Motor neuron (in vitro differentiated cells): ENCODE measurements at regions not wholly inside any gene's neighbourhood (a gene's known extent, or its start where the extent isn't known, plus 50 kb on each side); places are given as distances from the start of the nearest gene placed in this dataset.

Source experiments
- ATAC-seq, 8 experiments: fragments of 200-7000 bp; cut with Tn5 transposase; replicated peaks in 6 of 8; 2 replicates each; pipeline ENCODE4 v1.8.0; 2021; ENCODE audit warnings: mild to moderate bottlenecking in 8 of 8, moderate library complexity in 8 of 8
- H3K27ac ChIP-seq, 2 donors: fragments of 250-450 bp; sonication (Bioruptor Pico); 2 replicates each; pipeline ENCODE4 v1.9.0; 2021; ENCODE audit warnings: antibody characterized with exemption in 2 of 2, mild to moderate bottlenecking in 2 of 2, moderate library complexity in 1 of 2
- H3K4me1 ChIP-seq, 2 donors: fragments of 250-450 bp; sonication (Bioruptor Pico); replicated peaks in 1 of 2; 2 replicates each; pipeline ENCODE4 v1.6.1; 2021; ENCODE audit warnings: antibody characterized with exemption in 2 of 2, mild to moderate bottlenecking in 2 of 2, moderate library complexity in 1 of 2
- H3K4me3 ChIP-seq, 5 donors: fragments of 250-450 bp; sonication (Bioruptor Pico); 2 replicates each; pipeline ENCODE4 v1.9.0; 2021; ENCODE audit warnings: antibody characterized with exemption in 5 of 5, mild to moderate bottlenecking in 5 of 5, moderate library complexity in 4 of 5
- WGBS, 10 experiments: fragments of 450-650 bp; shearing (Covaris generic); methylation state at CpG; one replicate each; pipeline ENCODE4 v1.0.0; 2022; 5-methylcytosine and 5-hydroxymethylcytosine counted together
- in situ Hi-C, 9 experiments: fragments of 400-800 bp; cut with MboI; loops; one replicate each; pipeline ENCODE4 v1.15.0; 2021; ENCODE audit warnings: low sequenced_read_pairs in 9 of 9, low pct_unique_long_range_greater_than_20kb in 2 of 9; ENCODE audit not compliant: unreplicated experiment in 9 of 9

DNA sequence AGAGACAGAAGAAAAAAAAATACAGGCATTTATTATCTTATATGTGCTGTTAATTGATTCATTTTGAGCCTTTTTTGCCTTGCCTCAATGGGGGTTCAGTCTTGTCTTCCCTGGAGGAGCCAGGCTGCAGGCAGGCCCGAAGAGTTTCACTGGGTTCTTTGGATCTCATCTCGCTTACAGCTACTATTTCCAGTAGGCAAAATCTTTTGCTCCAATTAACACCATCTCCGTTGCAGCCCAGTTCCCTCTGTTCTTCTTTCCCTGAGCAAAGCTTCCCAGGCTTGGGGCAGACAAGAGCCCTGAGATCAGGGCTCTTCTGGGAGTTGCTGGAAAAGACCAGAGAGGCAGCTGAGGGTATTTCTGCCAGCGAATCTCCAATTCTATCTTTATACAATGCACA, 168.8 kb upstream of the CELF4 start:
- WGBS, 10 experiments: 9 to 93% (median 75%) methylated on average over 1 to 4 of the region's 4 CpGs
- in situ Hi-C loops: no loop called here
- Histone ChIP-seq H3K4me3 (no peak overlapping the region), H3K27ac (no peak overlapping the region), H3K4me1 (no peaks in the 10 kb centered on the region)
- no peak for ATAC-seq

DNA sequence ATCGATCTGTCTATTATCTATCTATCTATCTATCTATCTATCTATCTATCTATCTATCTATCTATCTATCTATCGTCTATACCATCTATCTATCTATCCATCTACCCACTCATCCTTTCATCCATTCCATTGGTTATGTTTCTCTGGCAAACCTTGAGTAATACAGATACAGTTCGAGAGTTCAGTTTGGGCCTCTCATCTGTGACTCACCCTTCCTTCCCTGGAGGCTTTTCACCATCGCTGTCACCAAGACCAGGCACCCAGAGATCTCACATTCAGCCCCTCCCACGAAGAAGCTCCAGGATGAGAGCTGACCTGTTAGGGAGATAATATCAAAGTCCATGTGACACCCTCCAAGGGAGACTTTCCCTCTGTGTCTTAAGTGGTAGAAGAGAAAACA, 164.1 kb upstream of the CELF4 start:
- in situ Hi-C loops: no loop called here
- H3K4me1 ChIP-seq: no peaks in the 10 kb centered on the region
- peak in 2 of 8 experiments; percentile 48 to 89 for ATAC-seq
- 7 to 100% (median 77%) methylated on average over 1 to 5 of the region's 5 CpGs for WGBS, 10 experiments
- H3K4me3 ChIP-seq: no peak overlapping the region
- no peak overlapping the region for H3K27ac ChIP-seq

DNA sequence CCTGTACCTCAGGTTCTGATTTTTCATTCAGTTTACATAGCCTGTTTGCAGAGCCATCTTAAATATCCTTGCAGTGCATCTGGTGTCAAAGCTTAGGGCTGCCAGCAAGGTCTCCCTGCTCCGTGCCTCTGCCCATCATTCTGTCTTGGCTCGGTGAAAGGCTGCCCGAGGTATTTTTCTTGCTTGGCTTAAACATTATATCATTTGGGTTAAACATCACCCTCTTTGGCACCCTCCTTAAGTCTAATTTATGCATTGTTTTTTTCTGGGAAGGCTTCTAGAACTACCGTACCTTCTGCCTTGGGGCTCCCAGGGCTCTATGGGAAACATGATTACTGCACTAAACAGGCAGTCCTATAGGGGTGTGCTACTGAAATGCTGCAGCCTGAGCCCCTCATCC, 158.6 kb upstream of the CELF4 start:
- no peak for ATAC-seq
- Histone ChIP-seq H3K4me1 (no peaks in the 10 kb centered on the region), H3K4me3 (no peak overlapping the region), H3K27ac (no peak overlapping the region)
- in situ Hi-C loops: no loop called here
- 43 to 100% (median 83%) methylated on average over 1 to 4 of the region's 4 CpGs; no CpG with 5 or more reads in 5 of the 10 experiments for WGBS, 10 experiments

GRCh38 chr18:37721544-37722522, 156.2 kb upstream of the CELF4 start:
- ATAC-seq: peak in 2 of 8 experiments; percentile 88 to 92
- 11 to 95% (median 60%) methylated on average over 2 to 9 of the region's 11 CpGs; no CpG with 5 or more reads in 3 of the 10 experiments for WGBS, 10 experiments
- no peaks in the 10 kb centered on the region for H3K4me1 ChIP-seq
- no peak overlapping the region for H3K27ac ChIP-seq
- in situ Hi-C loops: no loop called here
- H3K4me3 ChIP-seq: no peak overlapping the region

GRCh38 chr18:37720663-37721062, 155.1 kb upstream of the CELF4 start:
- Histone ChIP-seq H3K27ac (no peak overlapping the region), H3K4me1 (no peaks in the 10 kb centered on the region), H3K4me3 (no peak overlapping the region)
- no peak for ATAC-seq
- in situ Hi-C loops: no loop called here
- WGBS, 10 experiments: 10 to 100% (median 58%) methylated on average over 1 to 3 of the region's 4 CpGs; no CpG with 5 or more reads in 3 of the 10 experiments

DNA sequence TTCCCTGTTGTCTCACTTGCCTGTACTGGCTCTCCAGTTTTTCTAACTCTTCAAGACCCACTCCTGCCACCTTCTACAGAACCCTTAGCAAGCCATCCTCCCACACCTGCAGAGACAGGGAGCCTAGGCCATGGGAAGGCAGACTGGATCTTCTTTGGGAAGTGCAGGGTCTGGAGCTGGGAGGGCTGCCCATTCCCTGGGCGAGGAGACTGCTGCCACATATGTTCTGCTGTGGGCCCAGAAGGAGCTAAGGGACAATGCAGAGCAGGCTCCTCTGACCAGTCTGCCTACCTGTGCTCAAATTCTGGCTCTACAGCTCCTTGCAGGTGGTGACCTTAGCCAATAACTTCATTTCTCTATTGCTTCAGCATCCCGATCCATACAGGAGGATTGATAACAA, 152.1 kb upstream of the CELF4 start:
- ATAC-seq: no peak
- Histone ChIP-seq H3K4me3 (no peak overlapping the region), H3K4me1 (no peaks in the 10 kb centered on the region), H3K27ac (no peak overlapping the region)
- in situ Hi-C loops: no loop called here
- WGBS, 10 experiments: 20 to 100% (median 62%) methylated on average over 1 of the region's 2 CpGs; no CpG with 5 or more reads in 4 of the 10 experiments

DNA sequence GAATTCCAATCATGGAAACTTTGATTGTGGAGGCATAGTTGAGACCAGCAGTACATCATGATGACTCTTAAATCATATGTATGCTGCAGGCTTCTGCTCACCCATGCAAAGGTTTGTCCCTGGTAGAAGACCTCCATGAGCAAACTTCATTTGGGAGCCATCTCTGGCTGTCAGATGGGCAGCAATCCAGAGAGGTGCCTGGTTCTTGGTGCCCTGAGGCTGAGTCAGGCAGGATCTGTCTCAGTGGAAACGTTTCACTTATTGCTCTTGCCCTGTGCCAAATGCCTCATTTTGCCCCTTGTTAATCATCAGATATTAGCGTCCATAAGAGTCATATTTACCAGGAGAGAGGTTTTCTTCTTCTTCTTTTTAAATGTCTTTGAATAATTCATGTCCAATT, 151.5 kb upstream of the CELF4 start:
- Histone ChIP-seq H3K4me1 (no peaks in the 10 kb centered on the region), H3K4me3 (no peak overlapping the region), H3K27ac (no peak overlapping the region)
- ATAC-seq: no peak
- WGBS, 10 experiments: 13 to 61% (median 13%) methylated on average over 2 of the region's 2 CpGs; no CpG with 5 or more reads in 7 of the 10 experiments
- in situ Hi-C loops: no loop called here

DNA sequence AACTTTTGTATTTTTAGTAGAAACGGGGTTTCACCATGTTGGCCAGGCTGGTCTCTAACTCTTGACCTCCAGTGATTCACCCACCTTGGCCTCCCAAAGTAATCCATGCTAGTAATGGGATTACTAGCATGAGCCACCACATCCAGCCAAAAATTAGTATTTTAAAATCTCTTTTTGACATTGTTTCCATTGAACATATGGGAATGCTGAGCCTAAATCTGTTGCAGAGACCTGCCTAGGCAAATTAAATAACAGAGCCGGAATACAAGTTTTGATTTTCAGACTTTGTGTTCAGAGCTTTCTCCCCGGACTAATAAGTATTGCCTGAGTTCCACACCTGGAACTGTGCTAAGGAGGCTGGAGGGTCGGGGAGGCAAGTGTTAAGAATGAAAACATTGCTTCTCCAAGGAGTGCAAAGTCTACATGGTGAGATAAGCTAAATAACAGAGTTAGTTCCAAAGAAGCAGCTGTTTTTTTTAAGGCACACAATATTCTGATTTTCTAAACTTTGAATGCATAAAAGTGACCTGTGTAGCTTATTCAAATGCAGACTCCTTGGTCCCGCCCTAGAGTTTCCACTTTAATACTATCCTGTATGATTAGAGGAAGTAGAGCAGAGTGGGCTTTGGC, 150.6 kb upstream of the CELF4 start:
- peak in 2 of 8 experiments; percentile 31 to 65 for ATAC-seq
- Histone ChIP-seq H3K4me1 (no peaks in the 10 kb centered on the region), H3K4me3 (no peak overlapping the region), H3K27ac (no peak overlapping the region)
- in situ Hi-C loops: no loop called here
- 13 to 97% (median 63%) methylated on average over 1 to 5 of the region's 5 CpGs for WGBS, 10 experiments

- no peak for ATAC-seq
Observed at GRCh38 chr18:37714691-37715090, 149.1 kb upstream of the CELF4 start.

GRCh38 chr18:37712776-37713175, 147.2 kb upstream of the CELF4 start:
- peak in 1 of 8 experiments; percentile 16 for ATAC-seq
- H3K27ac ChIP-seq: no peak overlapping the region
- H3K4me3 ChIP-seq: no peak overlapping the region
- no peaks in the 10 kb centered on the region for H3K4me1 ChIP-seq
- in situ Hi-C loops: no loop called here

More at GRCh38 chr18:37714691-37715090, 149.1 kb upstream of the CELF4 start:
- in situ Hi-C loops: no loop called here
- H3K4me1 ChIP-seq: no peaks in the 10 kb centered on the region
- no peak overlapping the region for H3K27ac ChIP-seq
- 0 to 84% (median 20%) methylated on average over 1 to 3 of the region's 3 CpGs; no CpG with 5 or more reads in 1 of the 10 experiments for WGBS, 10 experiments
- no peak overlapping the region for H3K4me3 ChIP-seq

GRCh38 chr18:37711766-37712505, 146.3 kb upstream of the CELF4 start:
- H3K4me1 ChIP-seq: no peaks in the 10 kb centered on the region
- peak in 2 of 8 experiments; percentile 32 to 50 for ATAC-seq
- H3K4me3 ChIP-seq: no peak overlapping the region
- H3K27ac ChIP-seq: no peak overlapping the region
- WGBS, 10 experiments: 5 to 89% (median 53%) methylated on average over 1 to 4 of the region's 4 CpGs; no CpG with 5 or more reads in 1 of the 10 experiments
- in situ Hi-C loops: no loop called here

DNA sequence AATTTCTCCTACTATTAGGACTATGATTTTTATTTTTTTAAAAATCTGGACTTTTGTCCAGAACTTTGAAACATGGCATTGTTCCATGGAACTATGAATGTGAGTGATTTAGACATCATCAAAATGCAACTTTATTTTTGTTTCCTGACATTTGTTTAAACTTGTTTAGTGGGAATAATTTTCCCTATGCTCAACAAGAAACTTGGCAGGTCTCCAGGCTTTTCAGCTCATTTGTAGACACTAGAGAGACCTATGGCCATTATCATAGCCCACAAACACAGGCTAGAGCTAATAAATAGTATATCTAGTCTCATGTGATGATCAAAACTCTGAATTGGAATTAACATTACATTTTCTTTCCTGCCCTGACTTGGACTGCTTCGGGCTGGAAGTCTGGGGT, 145.1 kb upstream of the CELF4 start:
- ATAC-seq: no peak
- H3K4me3 ChIP-seq: no peak overlapping the region
- WGBS, 10 experiments: 0 to 100% (median 60%) methylated on average over 1 of the region's 1 CpG; no CpG with 5 or more reads in 1 of the 10 experiments
- H3K27ac ChIP-seq: no peak overlapping the region
- in situ Hi-C loops: no loop called here
- no peaks in the 10 kb centered on the region for H3K4me1 ChIP-seq

DNA sequence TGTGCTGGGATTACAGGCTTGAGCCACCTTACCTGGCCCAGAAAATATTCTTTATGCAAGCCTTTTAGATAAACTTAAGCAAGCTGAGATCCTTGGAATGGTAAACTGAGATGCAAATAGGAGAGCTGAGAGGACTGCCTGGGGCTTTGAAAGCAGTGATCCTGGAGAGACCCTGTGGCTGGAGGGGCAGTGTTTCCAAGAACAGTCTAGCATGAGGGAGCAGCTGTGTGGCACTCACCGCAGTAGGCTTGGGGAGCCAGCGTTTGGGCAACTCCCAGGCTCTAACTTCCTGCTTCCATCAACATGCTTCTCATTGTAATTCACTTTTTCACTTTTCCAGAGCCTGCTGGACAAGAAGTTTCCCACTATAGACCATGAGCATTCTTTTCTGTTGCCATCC, 144.1 kb upstream of the CELF4 start:
- no peak overlapping the region for H3K4me3 ChIP-seq
- H3K4me1 ChIP-seq: no peaks in the 10 kb centered on the region
- WGBS, 10 experiments: 20 to 83% (median 50%) methylated on average over 1 to 2 of the region's 2 CpGs; no CpG with 5 or more reads in 3 of the 10 experiments
- no peak for ATAC-seq
- in situ Hi-C loops: no loop called here
- no peak overlapping the region for H3K27ac ChIP-seq
